ENCODE measurements at regions not wholly inside any gene's neighbourhood (a gene's known extent, or its start where the extent isn't known, plus 50 kb on each side); places are given as distances from the start of the nearest gene placed in this dataset.

GRCh38 chr10:10873289-10873688, 144.4 kb upstream of the CELF2 start:
- TF ChIP-seq, protein P1, sequence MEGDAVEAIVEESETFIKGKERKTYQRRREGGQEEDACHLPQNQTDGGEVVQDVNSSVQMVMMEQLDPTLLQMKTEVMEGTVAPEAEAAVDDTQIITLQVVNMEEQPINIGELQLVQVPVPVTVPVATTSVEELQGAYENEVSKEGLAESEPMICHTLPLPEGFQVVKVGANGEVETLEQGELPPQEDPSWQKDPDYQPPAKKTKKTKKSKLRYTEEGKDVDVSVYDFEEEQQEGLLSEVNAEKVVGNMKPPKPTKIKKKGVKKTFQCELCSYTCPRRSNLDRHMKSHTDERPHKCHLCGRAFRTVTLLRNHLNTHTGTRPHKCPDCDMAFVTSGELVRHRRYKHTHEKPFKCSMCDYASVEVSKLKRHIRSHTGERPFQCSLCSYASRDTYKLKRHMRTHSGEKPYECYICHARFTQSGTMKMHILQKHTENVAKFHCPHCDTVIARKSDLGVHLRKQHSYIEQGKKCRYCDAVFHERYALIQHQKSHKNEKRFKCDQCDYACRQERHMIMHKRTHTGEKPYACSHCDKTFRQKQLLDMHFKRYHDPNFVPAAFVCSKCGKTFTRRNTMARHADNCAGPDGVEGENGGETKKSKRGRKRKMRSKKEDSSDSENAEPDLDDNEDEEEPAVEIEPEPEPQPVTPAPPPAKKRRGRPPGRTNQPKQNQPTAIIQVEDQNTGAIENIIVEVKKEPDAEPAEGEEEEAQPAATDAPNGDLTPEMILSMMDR (IDR thresholded peaks at IDR 0.05; ENCODE audit: low read depth, low read length, missing control alignments) = no peak

GRCh38 chr10:10873915-10874314, 143.8 kb upstream of the CELF2 start:
- H3K4me3 ChIP-seq (replicated peaks; ENCODE audit: low read depth, low read length) = no peak overlapping the region
- DNase-seq (ENCODE audit: extremely low read depth, low read depth) = no peak
- TF ChIP-seq, protein P1 (IDR thresholded peaks at IDR 0.05; ENCODE audit: low read depth, low read length, missing control alignments) = no peak

More at GRCh38 chr10:10873289-10873688, 144.4 kb upstream of the CELF2 start:
- DNase-seq (ENCODE audit: extremely low read depth, low read depth) = no peak
- no peak overlapping the region for H3K4me3 ChIP-seq (replicated peaks; ENCODE audit: low read depth, low read length)

- no peak overlapping the region for H3K4me3 ChIP-seq (replicated peaks; ENCODE audit: low read depth, low read length)
- DNase-seq (ENCODE audit: extremely low read depth, low read depth) = no peak
- TF ChIP-seq, protein P1 (IDR thresholded peaks at IDR 0.05; ENCODE audit: low read depth, low read length, missing control alignments) = no peak
Measured at GRCh38 chr10:10878963-10879362, 138.7 kb upstream of the CELF2 start.

DNA sequence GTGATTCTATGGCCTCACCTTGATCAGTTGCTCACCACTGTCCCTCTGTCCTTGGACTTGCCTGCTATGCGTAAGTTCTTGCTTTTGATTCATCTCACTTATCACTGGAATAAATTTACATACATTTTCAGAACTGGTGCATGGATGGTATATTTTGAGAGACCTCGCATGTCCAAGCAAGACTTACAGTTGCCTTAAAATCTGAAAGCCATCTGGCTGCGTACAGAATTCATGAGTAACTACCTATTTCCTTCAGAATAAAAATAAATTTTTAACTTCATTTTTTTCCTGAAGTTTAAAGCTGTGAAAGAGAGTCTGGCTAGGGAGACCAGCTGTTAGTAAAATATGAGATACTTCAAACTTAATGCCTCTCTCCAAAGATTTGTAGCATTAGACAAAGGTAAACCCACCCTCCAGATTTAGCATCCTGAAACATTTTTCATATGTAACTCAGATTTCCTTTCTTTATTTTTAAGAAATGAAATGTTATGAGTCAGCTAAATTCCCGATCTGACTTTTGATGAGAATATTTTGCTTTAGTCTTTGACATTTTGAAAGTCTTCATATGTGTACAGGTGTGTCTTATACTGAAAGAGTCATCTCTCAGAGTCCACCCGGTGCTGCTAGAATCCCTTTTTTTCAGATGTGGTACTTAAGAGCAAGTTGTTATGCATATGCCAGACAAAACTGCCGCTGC, 136.4 kb upstream of the CELF2 start:
- DNase-seq (ENCODE audit: extremely low read depth, low read depth) = no peak
- no peak overlapping the region for H3K4me3 ChIP-seq (replicated peaks; ENCODE audit: low read depth, low read length)
- TF ChIP-seq, protein P1 (IDR thresholded peaks at IDR 0.05; ENCODE audit: low read depth, low read length, missing control alignments) = no peak

- DNase-seq (ENCODE audit: extremely low read depth, low read depth) = no peak
Measured at GRCh38 chr10:10883737-10884136, 133.9 kb upstream of the CELF2 start.

DNA sequence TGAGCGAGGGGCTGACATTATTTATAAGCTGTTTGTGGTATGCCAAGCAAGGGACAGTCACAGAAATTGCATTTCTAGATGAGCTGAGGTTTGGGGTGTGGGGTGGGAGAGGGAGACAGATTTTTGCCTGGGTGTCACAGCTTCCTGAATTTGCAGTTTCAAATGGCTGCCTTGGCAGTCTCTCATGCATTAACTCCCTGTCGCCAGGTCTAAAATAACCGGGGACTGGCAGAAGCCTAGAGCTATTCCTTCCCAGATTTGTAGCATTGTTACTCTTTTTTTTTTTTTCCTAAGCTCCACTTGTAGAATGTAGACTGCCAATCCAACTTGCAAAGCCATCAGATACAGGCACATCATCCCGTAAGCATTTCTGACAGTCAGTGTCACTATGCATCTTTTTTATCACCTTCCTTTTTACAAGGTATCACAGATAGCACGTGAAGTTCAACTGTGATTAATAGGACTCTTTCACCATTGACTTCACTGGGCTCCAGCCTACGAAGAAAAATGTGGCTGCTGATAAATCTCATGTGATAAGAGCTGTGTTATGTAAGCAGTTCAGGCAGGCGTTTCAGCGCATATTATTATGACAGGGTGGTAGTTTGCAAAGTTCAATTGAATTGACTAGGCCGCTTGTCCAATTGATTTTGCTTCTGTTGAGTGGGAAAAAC, 130.7 kb upstream of the CELF2 start:
- TF ChIP-seq, protein P1 (IDR thresholded peaks at IDR 0.05; ENCODE audit: low read depth, low read length, missing control alignments) = no peak
- no peak overlapping the region for H3K4me3 ChIP-seq (replicated peaks; ENCODE audit: low read depth, low read length)
- no peak for DNase-seq (ENCODE audit: extremely low read depth, low read depth)

More at GRCh38 chr10:10883737-10884136, 133.9 kb upstream of the CELF2 start:
- TF ChIP-seq, protein P1 (IDR thresholded peaks at IDR 0.05; ENCODE audit: low read depth, low read length, missing control alignments) = no peak
- no peak overlapping the region for H3K4me3 ChIP-seq (replicated peaks; ENCODE audit: low read depth, low read length)
